H9 (cell line): ENCODE measurements at regions not wholly inside any gene's neighbourhood (a gene's known extent, or its start where the extent isn't known, plus 50 kb on each side); places are given as distances from the start of the nearest gene placed in this dataset.

Source experiments
- DNase-seq: peaks from one replicate; pipeline ENCODE4 v3.0.0-alpha.2; 2017
- H2AFZ ChIP-seq: one replicate; pipeline ENCODE4 v1.6.1; 2013; ENCODE audit warnings: mild to moderate bottlenecking, low read length, control low read depth, moderate library complexity
- H2AK5ac ChIP-seq: 2 replicates; pipeline ENCODE4 v1.6.1; 2013; ENCODE audit warnings: low read length, control low read depth, mixed read lengths; ENCODE audit not compliant: insufficient read length
- H2BK120ac ChIP-seq: one replicate; pipeline ENCODE4 v1.6.1; 2013; ENCODE audit warnings: low read depth, mild to moderate bottlenecking, low read length, control low read depth, inconsistent platforms; ENCODE audit not compliant: poor library complexity, severe bottlenecking
- H2BK12ac ChIP-seq: 2 replicates; pipeline ENCODE4 v1.6.1; 2013; ENCODE audit warnings: low read length, control low read depth, mixed read lengths, low read depth; ENCODE audit not compliant: insufficient read length
- H2BK15ac ChIP-seq: 2 replicates; pipeline ENCODE4 v1.6.1; 2013; ENCODE audit warnings: low read depth, low read length, control low read depth
- H2BK20ac ChIP-seq: one replicate; pipeline ENCODE4 v1.6.1; 2013; ENCODE audit warnings: low read depth, mild to moderate bottlenecking, low read length, control low read depth, inconsistent platforms; ENCODE audit not compliant: poor library complexity, severe bottlenecking
- H2BK5ac ChIP-seq: 2 replicates; pipeline ENCODE4 v1.6.1; 2013; ENCODE audit warnings: low read length, control low read depth, mixed read lengths; ENCODE audit not compliant: insufficient read length
- H3K14ac ChIP-seq: 2 replicates; pipeline ENCODE4 v1.6.1; 2013; ENCODE audit warnings: low read length, control low read depth; ENCODE audit not compliant: insufficient read depth
- H3K18ac ChIP-seq: 2 replicates; pipeline ENCODE4 v1.6.1; 2013; ENCODE audit warnings: low read depth, mild to moderate bottlenecking, mixed read lengths, low read length, control low read depth; ENCODE audit not compliant: insufficient read length
- H3K23ac ChIP-seq: 2 replicates; pipeline ENCODE4 v1.6.1; 2013; ENCODE audit warnings: low read length, control low read depth, mixed read lengths, low read depth; ENCODE audit not compliant: insufficient read length
- H3K23me2 ChIP-seq: 2 replicates; pipeline ENCODE4 v1.6.1; 2013; ENCODE audit warnings: low read depth, mild to moderate bottlenecking, mixed read lengths, low read length, control low read depth; ENCODE audit not compliant: insufficient read length, poor library complexity, severe bottlenecking
- H3K27ac ChIP-seq: 2 replicates; pipeline ENCODE4 v1.5.1; 2013; ENCODE audit warnings: low read length, control low read depth, mixed read lengths, low read depth; ENCODE audit not compliant: insufficient read length
- H3K27me3 ChIP-seq: 2 replicates; pipeline ENCODE4 v1.6.1; 2013; ENCODE audit warnings: low read length, control low read depth, inconsistent platforms; ENCODE audit not compliant: insufficient read depth
- H3K4ac ChIP-seq: 2 replicates; pipeline ENCODE4 v1.6.1; 2013; ENCODE audit warnings: low read depth, mild to moderate bottlenecking, control low read depth, inconsistent platforms, low read length, moderate library complexity
- H3K4me1 ChIP-seq: 2 replicates; pipeline ENCODE4 v1.6.1; 2013; ENCODE audit warnings: low read length, control low read depth, inconsistent platforms; ENCODE audit not compliant: insufficient read depth
- H3K4me2 ChIP-seq: 2 replicates; pipeline ENCODE4 v1.6.1; 2013; ENCODE audit warnings: low read length, control low read depth, mixed read lengths; ENCODE audit not compliant: insufficient read length, insufficient read depth
- H3K56ac ChIP-seq: 2 replicates; pipeline ENCODE4 v1.6.1; 2013; ENCODE audit warnings: low read depth, mild to moderate bottlenecking, mixed read lengths, low read length, control low read depth; ENCODE audit not compliant: insufficient read length
- H3K79me1 ChIP-seq: 2 replicates; pipeline ENCODE4 v1.6.1; 2013; ENCODE audit warnings: low read depth, mild to moderate bottlenecking, moderate library complexity, low read length, control low read depth, inconsistent platforms; ENCODE audit not compliant: insufficient read depth, poor library complexity, severe bottlenecking
- H3K79me2 ChIP-seq: 2 replicates; pipeline ENCODE4 v1.6.1; 2013; ENCODE audit warnings: low read length, control low read depth, inconsistent platforms; ENCODE audit not compliant: insufficient read depth
- H3K9ac ChIP-seq: 2 replicates; pipeline ENCODE4 v1.6.1; 2013; ENCODE audit warnings: low read length, control low read depth, mixed read lengths; ENCODE audit not compliant: insufficient read length; ENCODE audit errors: extremely low read depth
- H3K9me3 ChIP-seq: one replicate; pipeline ENCODE4 v1.6.1; 2013; ENCODE audit warnings: low read depth, low read length, inconsistent platforms; ENCODE audit not compliant: control insufficient read depth
- H3T11ph ChIP-seq: one replicate; pipeline ENCODE4 v1.6.1; 2013; ENCODE audit warnings: mild to moderate bottlenecking, low read length, control low read depth, inconsistent platforms
- H4K20me1 ChIP-seq: one replicate; pipeline ENCODE4 v1.6.1; 2013; ENCODE audit not compliant: control insufficient read depth, insufficient read length, insufficient read depth
- H4K5ac ChIP-seq: 2 replicates; pipeline ENCODE4 v1.6.1; 2013; ENCODE audit warnings: low read depth, mild to moderate bottlenecking, mixed read lengths, low read length, control low read depth; ENCODE audit not compliant: insufficient read length
- H4K8ac ChIP-seq: replicated peaks from 2 replicates; pipeline ENCODE4 v1.6.1; 2013; ENCODE audit warnings: low read length, control low read depth, mixed read lengths, low read depth; ENCODE audit not compliant: insufficient read length
- H4K91ac ChIP-seq: 2 replicates; pipeline ENCODE4 v1.6.1; 2013; ENCODE audit warnings: low read depth, mild to moderate bottlenecking, moderate library complexity, mixed read lengths, low read length, control low read depth; ENCODE audit not compliant: insufficient read length
- H3K27ac Mint-ChIP-seq, 3 experiments: 2 replicates in 2 of 3; 3 replicates in 1 of 3; pipeline ENCODE4 v1.8.0; 2020 to 2021; ENCODE audit warnings: mixed read lengths in 3 of 3, mild to moderate bottlenecking in 1 of 3, moderate library complexity in 1 of 3
- H3K27me3 Mint-ChIP-seq: 2 replicates; pipeline ENCODE4 v1.8.0; 2021; ENCODE audit warnings: low read depth, mild to moderate bottlenecking, moderate library complexity, mixed read lengths
- H3K36me3 Mint-ChIP-seq, 3 experiments: 2 replicates in 2 of 3; 3 replicates in 1 of 3; pipeline ENCODE4 v1.8.0; 2020 to 2021; ENCODE audit warnings: low read depth in 3 of 3, mixed read lengths in 3 of 3; ENCODE audit not compliant: insufficient read depth in 1 of 3
- H3K4me1 Mint-ChIP-seq, 2 experiments: 2 replicates each; pipeline ENCODE4 v1.8.0; 2020; ENCODE audit warnings: mixed read lengths in 2 of 2
- H3K4me3 Mint-ChIP-seq, 2 experiments: 2 replicates in 1 of 2; 3 replicates in 1 of 2; pipeline ENCODE4 v1.8.0; 2020 to 2021; ENCODE audit warnings: mild to moderate bottlenecking in 2 of 2, mixed read lengths in 2 of 2, moderate library complexity in 1 of 2
- H3K9me3 Mint-ChIP-seq, 2 experiments: 2 replicates in 1 of 2; 3 replicates in 1 of 2; pipeline ENCODE4 v1.8.0; 2020; ENCODE audit warnings: mild to moderate bottlenecking in 2 of 2, mixed read lengths in 2 of 2, moderate library complexity in 1 of 2
- WGBS: extraction: QIAGEN DNeasy Blood & Tissue Kit; methylation state at CpG from one replicate; pipeline ENCODE4 v1.1.7; 2013; ENCODE audit warnings: missing lambda C conversion rate, low lambda C conversion rate, mixed read lengths; ENCODE audit not compliant: insufficient read length; ENCODE audit errors: extremely low coverage; 5-methylcytosine and 5-hydroxymethylcytosine counted together
- TF ChIP-seq, protein P1 (sequence below): fragments of 200-600 bp; sonication (generic); conservative IDR thresholded peaks from 3 replicates; pipeline ENCODE4 v1.8.0; 2021; ENCODE audit warnings: antibody characterized with exemption, mild to moderate bottlenecking

DNA sequence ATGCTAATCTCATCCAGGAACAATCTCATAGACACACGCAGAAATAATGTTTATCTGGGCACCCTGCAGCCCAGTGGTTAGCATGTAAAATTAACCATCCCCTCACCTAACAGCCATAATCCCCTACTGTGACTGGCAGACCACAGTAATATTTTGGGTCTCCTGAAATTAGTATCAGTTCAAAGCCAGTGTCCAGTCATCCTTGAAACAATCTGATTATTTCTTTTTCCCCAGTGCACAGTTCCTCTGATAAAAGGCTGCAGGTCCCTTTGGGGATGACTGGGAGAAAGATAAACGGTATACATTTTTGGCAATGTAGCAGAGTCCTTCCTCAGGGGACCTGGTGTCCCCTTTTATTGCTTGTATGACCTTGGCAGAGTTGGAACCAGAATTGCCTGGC is 50.4 kb upstream of the CYSLTR2 start:
- peaks cover 14 to 17% of the 10 kb centered on the region in 2 experiments for H3K4me1 Mint-ChIP-seq
- Histone ChIP-seq H3K4me1 (peaks cover 3% of the 10 kb centered on the region; the same call in 1 of the 2 replicates), H3K9ac (no peak overlapping the region), H2BK120ac (no peak overlapping the region), H4K91ac (no peak overlapping the region), H2BK12ac (no peak overlapping the region), H3K79me2 (no peaks in the 10 kb centered on the region), H3K4ac (no peak overlapping the region), H3K27me3 (no peaks in the 10 kb centered on the region), H4K8ac (no peak overlapping the region), H2BK5ac (no peak overlapping the region), H3T11ph (no peak overlapping the region), H3K27ac (no peak overlapping the region), H3K18ac (no peak overlapping the region), H3K56ac (no peak overlapping the region), H4K5ac (no peak overlapping the region), H2BK15ac (no peak overlapping the region), H2AK5ac (no peak overlapping the region), H3K9me3 (no peaks in the 10 kb centered on the region), H3K79me1 (no peaks in the 10 kb centered on the region), H2AFZ (no peak overlapping the region), H4K20me1 (no peaks in the 10 kb centered on the region), H2BK20ac (no peak overlapping the region), H3K23me2 (no peaks in the 10 kb centered on the region), H3K4me2 (no peak overlapping the region), H3K14ac (no peak overlapping the region), H3K23ac (no peak overlapping the region)
- TF ChIP-seq, protein P1, sequence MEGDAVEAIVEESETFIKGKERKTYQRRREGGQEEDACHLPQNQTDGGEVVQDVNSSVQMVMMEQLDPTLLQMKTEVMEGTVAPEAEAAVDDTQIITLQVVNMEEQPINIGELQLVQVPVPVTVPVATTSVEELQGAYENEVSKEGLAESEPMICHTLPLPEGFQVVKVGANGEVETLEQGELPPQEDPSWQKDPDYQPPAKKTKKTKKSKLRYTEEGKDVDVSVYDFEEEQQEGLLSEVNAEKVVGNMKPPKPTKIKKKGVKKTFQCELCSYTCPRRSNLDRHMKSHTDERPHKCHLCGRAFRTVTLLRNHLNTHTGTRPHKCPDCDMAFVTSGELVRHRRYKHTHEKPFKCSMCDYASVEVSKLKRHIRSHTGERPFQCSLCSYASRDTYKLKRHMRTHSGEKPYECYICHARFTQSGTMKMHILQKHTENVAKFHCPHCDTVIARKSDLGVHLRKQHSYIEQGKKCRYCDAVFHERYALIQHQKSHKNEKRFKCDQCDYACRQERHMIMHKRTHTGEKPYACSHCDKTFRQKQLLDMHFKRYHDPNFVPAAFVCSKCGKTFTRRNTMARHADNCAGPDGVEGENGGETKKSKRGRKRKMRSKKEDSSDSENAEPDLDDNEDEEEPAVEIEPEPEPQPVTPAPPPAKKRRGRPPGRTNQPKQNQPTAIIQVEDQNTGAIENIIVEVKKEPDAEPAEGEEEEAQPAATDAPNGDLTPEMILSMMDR, result no peak
- H3K27ac Mint-ChIP-seq, result no peak overlapping the region
- no CpG with 5 or more reads among the region's 2 CpGs for WGBS
- peaks cover under 1 to 17% (median 2%) of the 10 kb centered on the region in 3 experiments; a peak in 4 of 7 replicates for H3K36me3 Mint-ChIP-seq
- no peak for DNase-seq
- no peaks in the 10 kb centered on the region; the same call in 1 of the 2 replicates for H3K27me3 Mint-ChIP-seq
- H3K4me3 Mint-ChIP-seq, result no peak overlapping the region
- H3K9me3 Mint-ChIP-seq, result peaks cover 22 to 30% of the 10 kb centered on the region in 2 experiments
